Esophagus muscularis mucosa (tissue), 4 donors: ENCODE measurements at regions not wholly inside any gene's neighbourhood (a gene's known extent, or its start where the extent isn't known, plus 50 kb on each side); places are given as distances from the start of the nearest gene placed in this dataset.

Experiments used
- DNase-seq: peaks from one replicate; pipeline ENCODE4 v3.0.0-alpha.2; 2017; ENCODE audit errors: extremely low spot score
- H3K27ac ChIP-seq, 4 donors: fragments of 200-600 bp; sonication (generic); replicated peaks in 1 of 4; 1 replicate in 3 of 4; 2 replicates in 1 of 4; pipeline ENCODE4 v1.5.1; 2016 to 2019; ENCODE audit warnings: mild to moderate bottlenecking in 1 of 4
- H3K27me3 ChIP-seq, 4 donors: fragments of 200-600 bp; sonication (generic); one replicate each; pipeline versions ENCODE4 v1.5.1 to v1.6.0; 2016 to 2019
- H3K36me3 ChIP-seq, 4 donors: fragments of 200-600 bp; sonication (generic); one replicate each; pipeline ENCODE4 v1.5.1; 2016 to 2019
- H3K4me1 ChIP-seq, 4 donors: fragments of 200-600 bp; sonication (generic); one replicate each; pipeline ENCODE4 v1.5.1; 2016 to 2019
- H3K4me3 ChIP-seq, 4 donors: fragments of 200-600 bp; sonication (generic); 1 replicate in 2 of 4; 2 replicates in 2 of 4; pipeline ENCODE4 v1.5.1; 2016 to 2019; ENCODE audit warnings: mild to moderate bottlenecking in 4 of 4, moderate library complexity in 1 of 4
- H3K9me3 ChIP-seq, 4 donors: fragments of 200-600 bp; sonication (generic); 1 replicate in 3 of 4; 2 replicates in 1 of 4; pipeline ENCODE4 v1.5.1; 2016 to 2019
- CTCF ChIP-seq, 3 experiments: fragments of 200-600 bp in 2 of 3; fragments of 450-650 bp in 1 of 3; sonication (generic) in 2 of 3; IDR thresholded peaks; one replicate each; pipeline ENCODE4 v1.5.1; 2017 to 2019; ENCODE audit warnings: antibody characterized with exemption in 3 of 3, mild to moderate bottlenecking in 2 of 3, moderate library complexity in 1 of 3
- EP300 ChIP-seq: sonication (generic); formaldehyde crosslinking; IDR thresholded peaks from one replicate; pipeline ENCODE4 v1.6.1; 2017; ENCODE audit warnings: antibody characterized with exemption
- POLR2A ChIP-seq: fragments of 450-650 bp; IDR thresholded peaks from one replicate; pipeline ENCODE4 v1.6.1; 2017; ENCODE audit warnings: antibody characterized with exemption, moderate library complexity, mild to moderate bottlenecking, low read depth
- POLR2AphosphoS5 ChIP-seq, 2 donors: sonication (generic); formaldehyde crosslinking; IDR thresholded peaks; one replicate each; pipeline ENCODE4 v1.6.1; 2017; ENCODE audit warnings: antibody characterized with exemption in 2 of 2
- WGBS: methylation state at CpG from one replicate; pipeline ENCODE4 v1.1.5; 2018; 5-methylcytosine and 5-hydroxymethylcytosine counted together
- intact Hi-C: fragments of 100-400 bp; cut with DNase I; formaldehyde crosslinking; loops from one replicate; pipeline ENCODE4 v1.15.1; 2023

GRCh38 chr7:84780158-84781124 lies 406.4 kb downstream of the SEMA3D start:
- no peak for DNase-seq
- H3K27me3 ChIP-seq = no peaks in the 10 kb centered on the region
- H3K36me3 ChIP-seq = no peaks in the 10 kb centered on the region
- 100% methylated on average over 5 of the region's 10 CpGs for WGBS
- H3K27ac ChIP-seq = no peak overlapping the region
- intact Hi-C loops = no loop called here
- TF ChIP-seq POLR2AphosphoS5 (IDR thresholded peaks at IDR 0.05) (no peak), EP300 (no peak), CTCF (IDR thresholded peaks at IDR 0.05) (no peak), POLR2A (no peak)
- no peak overlapping the region for H3K4me3 ChIP-seq
- peaks cover 0 to 10% (median 0%) of the 10 kb centered on the region in 4 donors for H3K4me1 ChIP-seq
- no peaks in the 10 kb centered on the region for H3K9me3 ChIP-seq

- H3K4me1 ChIP-seq = no peaks in the 10 kb centered on the region
- H3K27me3 ChIP-seq = no peaks in the 10 kb centered on the region
- no peaks in the 10 kb centered on the region for H3K9me3 ChIP-seq
- intact Hi-C loops = no loop called here
- WGBS = 87% methylated on average over 4 of the region's 4 CpGs
- H3K27ac ChIP-seq = no peak overlapping the region
- TF ChIP-seq POLR2A = no peak
- TF ChIP-seq CTCF (IDR thresholded peaks at IDR 0.05) = no peak
- TF ChIP-seq EP300 = no peak
- TF ChIP-seq POLR2AphosphoS5 (IDR thresholded peaks at IDR 0.05) = no peak
- no peak overlapping the region for H3K4me3 ChIP-seq
- no peaks in the 10 kb centered on the region for H3K36me3 ChIP-seq
- no peak for DNase-seq
Measured at GRCh38 chr7:84757761-84758160, 429.1 kb downstream of the SEMA3D start.

- DNase-seq = no peak
- WGBS = 40% methylated on average over 2 of the region's 2 CpGs
- Histone ChIP-seq H3K4me1 (peaks cover 7 to 16% (median 10%) of the 10 kb centered on the region in 4 donors), H3K4me3 (no peak overlapping the region), H3K27ac (no peak overlapping the region), H3K27me3 (no peaks in the 10 kb centered on the region), H3K36me3 (no peaks in the 10 kb centered on the region), H3K9me3 (no peaks in the 10 kb centered on the region)
- intact Hi-C loops = no loop called here
- TF ChIP-seq POLR2A (no peak), EP300 (no peak), CTCF (IDR thresholded peaks at IDR 0.05) (no peak), POLR2AphosphoS5 (IDR thresholded peaks at IDR 0.05) (no peak)
Measured at GRCh38 chr7:84746353-84746752, 440.5 kb downstream of the SEMA3D start.

- Histone ChIP-seq H3K36me3 (no peaks in the 10 kb centered on the region), H3K4me3 (no peak overlapping the region), H3K9me3 (no peaks in the 10 kb centered on the region), H3K4me1 (peaks cover 7 to 16% (median 10%) of the 10 kb centered on the region in 4 donors), H3K27me3 (no peaks in the 10 kb centered on the region), H3K27ac (no peak overlapping the region)
- no peak for TF ChIP-seq CTCF (IDR thresholded peaks at IDR 0.05)
- TF ChIP-seq POLR2AphosphoS5 (IDR thresholded peaks at IDR 0.05) = no peak
- TF ChIP-seq POLR2A = no peak
- no peak for TF ChIP-seq EP300
- no peak for DNase-seq
- intact Hi-C loops = no loop called here
- 33% methylated on average over 3 of the region's 3 CpGs for WGBS
Measured at GRCh38 chr7:84744385-84744784, 442.5 kb downstream of the SEMA3D start.
